Liver (tissue), 7 donors: ENCODE measurements at regions not wholly inside any gene's neighbourhood (a gene's known extent, or its start where the extent isn't known, plus 50 kb on each side); places are given as distances from the start of the nearest gene placed in this dataset.

Source experiments
- DNase-seq: peaks from one replicate; pipeline ENCODE4 v3.0.0-alpha.2; 2017; ENCODE audit warnings: low spot score
- H3K27ac ChIP-seq, 2 donors: one replicate each; pipeline ENCODE4 v1.7.0; 2013; ENCODE audit warnings: inconsistent platforms in 2 of 2, low read length in 2 of 2, control low read depth in 1 of 2, low read depth in 1 of 2, mild to moderate bottlenecking in 1 of 2
- H3K27me3 ChIP-seq, 4 donors: one replicate each; pipeline versions ENCODE4 v1.6.1 to v1.7.0; 2013; ENCODE audit warnings: low read length in 3 of 4, inconsistent platforms in 1 of 4, mild to moderate bottlenecking in 1 of 4, moderate library complexity in 1 of 4; ENCODE audit not compliant: control insufficient read depth in 4 of 4, insufficient read depth in 4 of 4
- H3K36me3 ChIP-seq, 4 donors: one replicate each; pipeline versions ENCODE4 v1.6.1 to v1.7.0; 2013; ENCODE audit warnings: low read length in 3 of 4, mild to moderate bottlenecking in 3 of 4, low read depth in 1 of 4, moderate library complexity in 1 of 4; ENCODE audit not compliant: control insufficient read depth in 4 of 4, insufficient read depth in 3 of 4
- H3K4me1 ChIP-seq, 4 donors: one replicate each; pipeline versions ENCODE4 v1.6.1 to v1.7.0; 2013; ENCODE audit warnings: low read length in 3 of 4, mild to moderate bottlenecking in 3 of 4, moderate library complexity in 1 of 4; ENCODE audit not compliant: control insufficient read depth in 4 of 4, insufficient read depth in 4 of 4
- H3K4me3 ChIP-seq, 3 donors: one replicate each; pipeline versions ENCODE4 v1.6.1 to v1.7.0; 2013; ENCODE audit warnings: low read length in 3 of 3, control low read depth in 1 of 3, low read depth in 1 of 3, mild to moderate bottlenecking in 1 of 3
- H3K9ac ChIP-seq, 2 donors: one replicate each; pipeline ENCODE4 v1.7.0; 2013; ENCODE audit warnings: low read length in 2 of 2, mild to moderate bottlenecking in 2 of 2, moderate library complexity in 2 of 2, control low read depth in 1 of 2, low read depth in 1 of 2
- H3K9me3 ChIP-seq, 4 donors: one replicate each; pipeline versions ENCODE4 v1.6.1 to v1.7.0; 2013; ENCODE audit warnings: low read length in 3 of 4; ENCODE audit not compliant: control insufficient read depth in 4 of 4
- ATF3 ChIP-seq: IDR thresholded peaks from 2 replicates; pipeline ENCODE4 v1.6.1; 2016; ENCODE audit warnings: antibody characterized with exemption
- EGR1 ChIP-seq, 2 donors: IDR thresholded peaks; 2 replicates each; pipeline ENCODE4 v1.6.1; 2016 to 2018; ENCODE audit warnings: antibody characterized with exemption in 2 of 2, low read depth in 2 of 2
- FOXA1 ChIP-seq: IDR thresholded peaks from 2 replicates; pipeline ENCODE4 v1.6.1; 2016; ENCODE audit warnings: antibody characterized with exemption
- FOXA2 ChIP-seq: IDR thresholded peaks from 2 replicates; pipeline ENCODE4 v1.6.1; 2016; ENCODE audit warnings: antibody characterized with exemption
- GABPA ChIP-seq, 2 donors: IDR thresholded peaks in 1 of 2; conservative IDR thresholded peaks in 1 of 2; 2 replicates each; pipeline ENCODE4 v1.6.1; 2016; ENCODE audit warnings: antibody characterized with exemption in 2 of 2, mild to moderate bottlenecking in 1 of 2, moderate library complexity in 1 of 2
- HNF4G ChIP-seq: IDR thresholded peaks from 2 replicates; pipeline ENCODE4 v1.6.1; 2016; ENCODE audit warnings: antibody characterized with exemption
- JUND ChIP-seq, 2 donors: IDR thresholded peaks; 2 replicates each; pipeline ENCODE4 v1.6.1; 2016; ENCODE audit warnings: antibody characterized with exemption in 2 of 2
- MAX ChIP-seq: IDR thresholded peaks from 2 replicates; pipeline ENCODE4 v1.6.1; 2016; ENCODE audit warnings: antibody characterized with exemption
- NR2F2 ChIP-seq: IDR thresholded peaks from 2 replicates; pipeline ENCODE4 v1.6.1; 2016; ENCODE audit warnings: antibody characterized with exemption
- RAD21 ChIP-seq, 2 donors: IDR thresholded peaks; 2 replicates each; pipeline ENCODE4 v1.6.1; 2016; ENCODE audit warnings: antibody characterized with exemption in 2 of 2, mild to moderate bottlenecking in 2 of 2
- REST ChIP-seq: IDR thresholded peaks from 2 replicates; pipeline ENCODE4 v1.6.1; 2016; ENCODE audit warnings: antibody characterized with exemption, mild to moderate bottlenecking
- RXRA ChIP-seq, 2 donors: IDR thresholded peaks; 2 replicates each; pipeline ENCODE4 v1.6.1; 2017 to 2018; ENCODE audit warnings: antibody characterized with exemption in 2 of 2, mild to moderate bottlenecking in 1 of 2
- SP1 ChIP-seq: IDR thresholded peaks from 2 replicates; pipeline ENCODE4 v1.6.1; 2018; ENCODE audit warnings: antibody characterized with exemption, mild to moderate bottlenecking
- YY1 ChIP-seq: IDR thresholded peaks from 2 replicates; pipeline ENCODE4 v1.6.1; 2016; ENCODE audit warnings: antibody characterized with exemption, mild to moderate bottlenecking
- ZBTB33 ChIP-seq: IDR thresholded peaks from 2 replicates; pipeline ENCODE4 v1.6.1; 2016; ENCODE audit warnings: antibody characterized with exemption
- WGBS: extraction: QIAGEN DNeasy Blood & Tissue Kit; methylation state at CpG from one replicate; pipeline ENCODE4 v1.1.7; 2013; 5-methylcytosine and 5-hydroxymethylcytosine counted together
- donor health status: healthy.
- donor health status: healthy.
- donor health status: healthy.
- donor health status: healthy.

- TF ChIP-seq MAX (no peak), FOXA2 (no peak), FOXA1 (no peak), YY1 (no peak), GABPA (IDR thresholded peaks at IDR 0.05 in 1 of 2, conservative IDR thresholded peaks at IDR 0.05 in 1 of 2) (no peak), JUND (IDR thresholded peaks at IDR 0.05) (no peak), SP1 (no peak), NR2F2 (no peak)
These were observed 65.1 kb upstream of the FGF3 start (continued) for GRCh38 chr11:69884286-69884685.

- H3K4me1 ChIP-seq, result peaks cover 0 to 2% (median 0%) of the 10 kb centered on the region in 4 donors
- 79% methylated on average over 7 of the region's 7 CpGs for WGBS
- H3K27ac ChIP-seq, result no peak overlapping the region
- H3K4me3 ChIP-seq, result no peak overlapping the region
- H3K9ac ChIP-seq, result no peak overlapping the region
- TF ChIP-seq JUND (IDR thresholded peaks at IDR 0.05) (no peak), FOXA1 (no peak), RXRA (IDR thresholded peaks at IDR 0.05) (no peak), NR2F2 (no peak), HNF4G (no peak), ATF3 (no peak)
- peaks cover 0 to 3% (median 0%) of the 10 kb centered on the region in 4 donors for H3K9me3 ChIP-seq
- no peaks in the 10 kb centered on the region for H3K36me3 ChIP-seq
- no peak for DNase-seq
- no peaks in the 10 kb centered on the region for H3K27me3 ChIP-seq
These were observed 65.5 kb upstream of the FGF3 start for GRCh38 chr11:69884751-69885150.

- Histone ChIP-seq H3K9ac (no peak overlapping the region), H3K27me3 (no peaks in the 10 kb centered on the region), H3K4me1 (peaks cover 14 to 25% (median 18%) of the 10 kb centered on the region in 4 donors), H3K36me3 (no peaks in the 10 kb centered on the region), H3K27ac (no peak overlapping the region), H3K4me3 (no peak overlapping the region), H3K9me3 (peaks cover 0 to 3% (median 0%) of the 10 kb centered on the region in 4 donors)
- TF ChIP-seq MAX (no peak), GABPA (IDR thresholded peaks at IDR 0.05 in 1 of 2, conservative IDR thresholded peaks at IDR 0.05 in 1 of 2) (no peak), FOXA2 (no peak), RAD21 (IDR thresholded peaks at IDR 0.05) (no peak), REST (no peak), SP1 (no peak), NR2F2 (no peak), JUND (IDR thresholded peaks at IDR 0.05) (no peak), ZBTB33 (no peak), EGR1 (IDR thresholded peaks at IDR 0.05; ENCODE audit: low read depth in 2 of 2) (no peak), FOXA1 (no peak)
- DNase-seq, result no peak
- 95% methylated on average over 2 of the region's 2 CpGs for WGBS
These were observed 68.1 kb upstream of the FGF3 start for GRCh38 chr11:69887330-69887729.
